Stimulated activated CD8-positive, alpha-beta memory T cell treated with anti-CD3 and anti-CD28 coated beads, Interleukin-12 subunit alpha, Interleukin-12 subunit beta, amount 100 ng/mL, for 4 hours (primary cell): ENCODE measurements at regions not wholly inside any gene's neighbourhood (a gene's known extent, or its start where the extent isn't known, plus 50 kb on each side); places are given as distances from the start of the nearest gene placed in this dataset.

ENCODE experiments used
- DNase-seq: peaks from one replicate; pipeline ENCODE4 v3.0.0-alpha.2; 2020; ENCODE audit warnings: low read depth

GRCh38 chr13:89602655-89603054 is 1744.8 kb upstream of the MIR17HG start:
- DNase-seq, result no peak

- no peak for DNase-seq
Observed at GRCh38 chr13:89603187-89603586, 1744.3 kb upstream of the MIR17HG start.

- DNase-seq, result no peak
Observed at GRCh38 chr13:89609318-89609717, 1738.2 kb upstream of the MIR17HG start.

- DNase-seq, result no peak
Observed at GRCh38 chr13:89610331-89610730, 1737.2 kb upstream of the MIR17HG start.

- no peak for DNase-seq
Observed at GRCh38 chr13:89610881-89611280, 1736.6 kb upstream of the MIR17HG start.

- DNase-seq, result no peak
Observed at GRCh38 chr13:89627996-89628395, 1719.5 kb upstream of the MIR17HG start.

- DNase-seq, result no peak
Observed at GRCh38 chr13:89628567-89628966, 1718.9 kb upstream of the MIR17HG start.

GRCh38 chr13:89650226-89650625 is 1697.3 kb upstream of the MIR17HG start:
- no peak for DNase-seq

- no peak for DNase-seq
Observed at GRCh38 chr13:89660752-89661151, 1686.7 kb upstream of the MIR17HG start.

GRCh38 chr13:89673789-89674311 is 1673.6 kb upstream of the MIR17HG start:
- no peak for DNase-seq

- DNase-seq, result no peak
Observed at GRCh38 chr13:89678466-89679121, 1668.9 kb upstream of the MIR17HG start.

GRCh38 chr13:89684896-89685295 is 1662.6 kb upstream of the MIR17HG start:
- no peak for DNase-seq

- no peak for DNase-seq
Observed at GRCh38 chr13:89686171-89686570, 1661.3 kb upstream of the MIR17HG start.

- no peak for DNase-seq
Observed at GRCh38 chr13:89687066-89687465, 1660.4 kb upstream of the MIR17HG start.

- DNase-seq, result no peak
Observed at GRCh38 chr13:89688918-89689317, 1658.6 kb upstream of the MIR17HG start.

GRCh38 chr13:89694451-89694850 is 1653.0 kb upstream of the MIR17HG start:
- DNase-seq, result no peak

GRCh38 chr13:89695343-89696257 is 1651.9 kb upstream of the MIR17HG start:
- DNase-seq, result no peak

GRCh38 chr13:89701913-89702312 is 1645.6 kb upstream of the MIR17HG start:
- no peak for DNase-seq

GRCh38 chr13:89704040-89704439 is 1643.4 kb upstream of the MIR17HG start:
- DNase-seq, result no peak

GRCh38 chr13:89708013-89708412 is 1639.5 kb upstream of the MIR17HG start:
- DNase-seq, result no peak

GRCh38 chr13:89721216-89721615 is 1626.3 kb upstream of the MIR17HG start:
- no peak for DNase-seq

- no peak for DNase-seq
Observed at GRCh38 chr13:89726690-89727435, 1620.6 kb upstream of the MIR17HG start.
